ENCODE measurements at regions not wholly inside any gene's neighbourhood (a gene's known extent, or its start where the extent isn't known, plus 50 kb on each side); places are given as distances from the start of the nearest gene placed in this dataset.

- no peaks in the 10 kb centered on the region for H3K4me1 Mint-ChIP-seq
- ATAC-seq (ENCODE audit: low read depth) (no peak), DNase-seq (no peak)
- no peak overlapping the region for H3K4me3 Mint-ChIP-seq
- H3K27me3 Mint-ChIP-seq = no peaks in the 10 kb centered on the region
- no peaks in the 10 kb centered on the region for H3K36me3 Mint-ChIP-seq (ENCODE audit: low read depth)
- TF ChIP-seq CTCF (IDR thresholded peaks at IDR 0.05) = no peak
- H3K27ac Mint-ChIP-seq = no peak overlapping the region
- intact Hi-C loops (cut with micrococcal nuclease) = no loop called here
- H3K9me3 Mint-ChIP-seq = peaks cover 5% of the 10 kb centered on the region
- ChIA-PET CTCF (no interaction called here), POLR2A (no interaction called here)
Measured at GRCh38 chr11:42301777-42302176, 842.3 kb upstream of the LRRC4C start.

GRCh38 chr11:42311514-42311913 is 852.1 kb upstream of the LRRC4C start:
- no peaks in the 10 kb centered on the region for H3K4me1 Mint-ChIP-seq
- ChIA-PET CTCF (no interaction called here), POLR2A (no interaction called here)
- H3K36me3 Mint-ChIP-seq (ENCODE audit: low read depth) = no peaks in the 10 kb centered on the region
- no peak overlapping the region for H3K27ac Mint-ChIP-seq
- H3K4me3 Mint-ChIP-seq = no peak overlapping the region
- no peaks in the 10 kb centered on the region for H3K27me3 Mint-ChIP-seq
- H3K9me3 Mint-ChIP-seq = peaks cover 9% of the 10 kb centered on the region
- no peak for DNase-seq
- no peak for ATAC-seq (ENCODE audit: low read depth)
- intact Hi-C loops (cut with micrococcal nuclease) = no loop called here
- no peak for TF ChIP-seq CTCF (IDR thresholded peaks at IDR 0.05)

- Mint-ChIP-seq H3K36me3 (ENCODE audit: low read depth) (no peaks in the 10 kb centered on the region), H3K4me1 (no peaks in the 10 kb centered on the region), H3K9me3 (peaks cover 8% of the 10 kb centered on the region), H3K4me3 (no peak overlapping the region), H3K27ac (no peak overlapping the region), H3K27me3 (no peaks in the 10 kb centered on the region)
- ChIA-PET CTCF (no interaction called here), POLR2A (no interaction called here)
- no peak for TF ChIP-seq CTCF (IDR thresholded peaks at IDR 0.05)
- intact Hi-C loops (cut with micrococcal nuclease) = no loop called here
- no peak for DNase-seq
- ATAC-seq (ENCODE audit: low read depth) = no peak
Measured at GRCh38 chr11:42311944-42312343, 852.5 kb upstream of the LRRC4C start.

GRCh38 chr11:42315267-42315666 is 855.8 kb upstream of the LRRC4C start:
- ChIA-PET CTCF (no interaction called here), POLR2A (no interaction called here)
- no peak overlapping the region for H3K27ac Mint-ChIP-seq
- ATAC-seq (ENCODE audit: low read depth) (no peak), DNase-seq (no peak)
- H3K36me3 Mint-ChIP-seq (ENCODE audit: low read depth) = no peaks in the 10 kb centered on the region
- H3K4me3 Mint-ChIP-seq = no peak overlapping the region
- TF ChIP-seq CTCF (IDR thresholded peaks at IDR 0.05) = no peak
- no peaks in the 10 kb centered on the region for H3K4me1 Mint-ChIP-seq
- peaks cover 8% of the 10 kb centered on the region for H3K9me3 Mint-ChIP-seq
- intact Hi-C loops (cut with micrococcal nuclease) = no loop called here
- H3K27me3 Mint-ChIP-seq = no peaks in the 10 kb centered on the region

- Mint-ChIP-seq H3K9me3 (peaks cover 8% of the 10 kb centered on the region), H3K27ac (no peak overlapping the region), H3K4me1 (no peaks in the 10 kb centered on the region), H3K36me3 (ENCODE audit: low read depth) (no peaks in the 10 kb centered on the region), H3K4me3 (no peak overlapping the region), H3K27me3 (no peaks in the 10 kb centered on the region)
- ATAC-seq (ENCODE audit: low read depth) (no peak), DNase-seq (no peak)
- CTCF ChIA-PET = no interaction called here
- intact Hi-C loops (cut with micrococcal nuclease) = no loop called here
- POLR2A ChIA-PET = no interaction called here
- TF ChIP-seq CTCF (IDR thresholded peaks at IDR 0.05) = no peak
Measured at GRCh38 chr11:42315846-42316245, 856.4 kb upstream of the LRRC4C start.

Measured in activated B cell treated with CpG ODN at 0.5 μM for 24 hours (primary cell).